MV-4-11 (cell line): ENCODE measurements at regions not wholly inside any gene's neighbourhood (a gene's known extent, or its start where the extent isn't known, plus 50 kb on each side); places are given as distances from the start of the nearest gene placed in this dataset.
A peak's percentile ranks its signal among the peaks of the same experiment; 100 is the strongest.

ENCODE experiments used
- DNase-seq: peaks from one replicate; lab custom pipeline; 2025; lab: John Stamatoyannopoulos, UW

DNA sequence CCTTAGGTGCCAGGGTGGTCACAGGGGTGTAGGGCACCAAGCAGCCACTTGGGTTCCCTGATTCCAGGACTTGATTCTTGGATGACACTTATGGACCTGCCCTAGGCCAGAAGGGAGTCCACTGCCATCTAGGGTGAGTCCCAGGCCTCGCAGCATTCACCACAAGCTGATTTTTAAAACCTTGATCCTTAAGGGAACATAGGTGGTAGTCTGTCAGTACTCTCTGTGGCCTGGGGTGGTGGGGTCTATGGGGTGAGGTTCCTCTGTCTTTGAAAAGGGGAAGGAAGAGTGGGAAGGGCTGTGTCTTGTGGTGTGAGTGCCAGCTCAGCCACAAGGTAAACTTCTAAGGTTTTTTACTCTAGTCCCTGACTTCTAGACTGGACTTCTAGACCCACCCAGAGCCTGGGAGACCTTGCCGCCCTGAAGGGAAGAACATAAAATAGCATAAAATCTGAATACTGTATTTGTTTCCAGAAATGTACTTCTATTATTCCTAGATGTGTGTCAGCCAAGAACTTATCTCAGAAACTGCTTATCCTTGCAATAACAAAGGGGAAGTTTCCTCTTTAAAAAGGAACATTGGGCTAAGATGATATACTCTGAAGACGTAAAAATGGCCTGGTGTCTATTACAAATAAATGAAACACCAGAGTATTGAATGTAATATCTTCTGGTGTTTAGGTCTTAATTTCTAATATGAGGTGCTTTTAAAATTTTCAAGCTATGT, 757.3 kb downstream of the LTN1 start:
- peak; percentile 76 for DNase-seq

- DNase-seq, result no peak
These were observed 758.4 kb downstream of the LTN1 start for GRCh38 chr21:28234326-28234725.

- no peak for DNase-seq
These were observed 759.0 kb downstream of the LTN1 start for GRCh38 chr21:28233536-28234220.

DNA sequence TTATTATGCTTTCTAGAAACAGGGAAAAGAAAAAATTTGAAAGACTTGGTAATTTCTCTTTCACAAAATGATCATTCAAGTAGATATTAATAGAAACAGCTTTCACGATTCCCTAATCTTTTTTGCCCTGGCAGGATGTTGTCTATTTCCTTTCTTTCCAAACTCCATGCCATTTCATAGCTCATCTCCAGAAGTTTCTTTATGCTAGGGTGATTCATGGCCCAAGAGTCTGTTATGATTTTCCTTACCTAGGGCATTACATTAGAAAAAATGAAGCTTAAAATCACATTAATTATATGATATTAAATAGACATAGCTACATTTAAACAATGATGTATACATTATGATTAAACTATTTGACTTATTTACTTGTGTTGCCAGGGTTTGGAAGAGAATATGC, 762.1 kb downstream of the LTN1 start:
- no peak for DNase-seq

- DNase-seq, result no peak
These were observed 762.9 kb downstream of the LTN1 start for GRCh38 chr21:28229814-28230213.

GRCh38 chr21:28228636-28228995, 764.1 kb downstream of the LTN1 start:
- DNase-seq, result no peak

GRCh38 chr21:28227881-28228635, 764.6 kb downstream of the LTN1 start:
- peak; percentile 64 for DNase-seq

DNA sequence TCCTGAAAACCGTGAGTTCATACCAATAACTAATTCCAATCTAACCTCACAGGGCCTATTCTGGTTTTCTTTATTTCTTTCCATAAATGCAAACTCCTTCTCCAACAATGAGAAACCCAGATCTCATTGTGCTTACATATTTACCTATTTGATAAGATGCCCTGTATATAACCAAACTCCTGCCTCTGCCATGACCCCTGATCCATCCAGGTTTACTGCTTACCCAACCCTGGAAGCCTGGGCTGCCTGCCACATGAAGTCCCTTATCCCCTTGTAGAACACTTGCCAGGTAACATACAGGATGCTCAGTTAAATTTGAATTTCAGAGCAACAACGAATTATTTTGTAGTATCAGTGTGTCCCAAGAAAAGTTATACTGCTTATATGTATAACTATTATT, 766.1 kb downstream of the LTN1 start:
- DNase-seq, result no peak

DNA sequence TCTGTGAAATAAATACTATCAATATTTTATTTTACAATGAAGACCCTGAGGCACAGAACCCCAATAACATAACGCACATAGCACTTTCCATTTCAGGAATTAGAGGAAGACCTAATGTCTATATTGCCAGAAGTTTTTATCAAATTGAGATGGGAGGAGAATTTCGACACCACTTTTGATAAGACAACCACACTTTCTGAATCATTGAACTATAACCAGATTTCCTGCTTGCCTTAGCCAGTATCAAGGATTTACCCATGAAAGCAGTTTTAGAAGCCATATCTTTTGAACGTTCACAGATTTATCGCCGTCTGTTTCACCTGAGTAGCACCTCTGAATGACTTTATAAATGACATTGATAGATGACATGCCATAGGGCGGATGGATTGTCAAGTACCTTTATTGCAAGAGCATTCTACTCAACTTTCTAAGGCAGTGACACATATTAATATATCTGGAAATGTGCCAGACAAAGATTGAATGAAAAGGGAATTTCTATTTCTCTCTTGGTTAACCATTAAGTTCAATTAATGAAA, 768.4 kb downstream of the LTN1 start:
- DNase-seq, result no peak

DNA sequence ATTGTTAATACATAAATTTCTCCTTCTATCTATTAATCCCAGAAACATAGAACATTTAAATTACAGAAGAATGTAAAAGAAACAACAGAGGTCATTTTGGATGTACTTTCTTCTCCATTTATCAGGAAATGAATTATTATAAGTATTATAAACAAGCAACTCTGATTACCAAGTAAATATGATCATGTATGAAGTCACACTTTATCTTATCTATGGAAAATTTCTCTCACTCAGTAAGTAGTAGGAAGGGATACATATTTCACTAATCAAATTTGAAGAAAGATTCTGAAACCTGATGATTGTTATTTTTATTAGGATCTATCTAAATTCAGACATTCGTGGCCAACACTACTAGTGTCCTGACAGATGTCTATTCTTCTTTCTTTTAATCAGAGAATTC, 770.7 kb downstream of the LTN1 start:
- DNase-seq, result no peak

DNA sequence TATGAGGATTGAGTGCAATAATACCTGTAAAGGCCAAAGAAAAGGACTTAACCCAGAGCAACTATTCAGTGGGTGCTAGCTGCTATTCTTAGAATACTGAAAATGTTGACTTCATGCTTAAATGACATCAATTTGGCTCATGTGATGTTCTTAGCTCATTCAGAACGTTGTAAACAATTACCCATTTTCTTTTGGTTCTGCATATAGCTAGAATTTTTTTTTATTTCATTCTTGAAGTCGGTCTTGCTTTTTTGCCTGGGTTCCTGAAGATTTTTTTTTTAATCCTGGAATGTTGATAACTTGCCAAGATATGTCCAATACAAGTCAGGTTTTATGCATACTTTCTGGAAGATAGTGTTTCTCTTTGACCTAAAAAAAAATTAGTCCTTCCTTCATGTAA, 772.0 kb downstream of the LTN1 start:
- DNase-seq, result no peak

- no peak for DNase-seq
These were observed 775.6 kb downstream of the LTN1 start for GRCh38 chr21:28216976-28217523.

DNA sequence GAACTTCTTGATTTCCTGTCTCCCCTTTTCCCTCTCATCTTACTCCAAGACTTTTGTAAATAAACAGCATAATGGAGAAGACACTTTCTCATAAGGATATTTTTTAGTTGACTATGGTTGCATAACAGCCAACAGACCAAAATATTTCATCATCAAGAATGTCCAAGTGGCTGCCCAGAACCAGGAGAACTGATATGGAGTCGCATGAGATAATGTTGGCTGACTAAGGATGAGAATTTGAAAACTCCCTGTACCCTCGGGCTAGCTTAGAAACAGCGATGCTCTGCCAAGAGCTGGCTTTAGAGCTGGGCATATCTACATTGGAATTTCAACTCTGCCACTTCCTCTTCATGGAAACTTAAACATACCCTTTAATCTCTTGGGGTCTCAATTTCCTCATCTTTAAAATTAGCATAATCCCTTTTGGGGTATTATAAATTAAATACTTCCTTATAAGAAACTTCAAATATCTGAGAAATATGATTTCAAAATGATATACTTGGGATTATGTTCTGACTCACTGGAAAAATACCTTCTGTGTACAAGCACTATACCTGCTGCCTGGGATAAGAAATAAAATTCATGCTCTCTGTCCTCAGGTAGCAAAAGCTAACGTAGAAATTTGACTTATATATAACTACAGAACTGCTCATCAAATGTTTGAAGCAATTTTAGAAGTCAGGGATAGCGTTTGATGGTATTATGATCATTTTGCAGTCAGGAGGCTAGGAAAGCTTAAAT, 777.3 kb downstream of the LTN1 start:
- peak; percentile 20 for DNase-seq

DNA sequence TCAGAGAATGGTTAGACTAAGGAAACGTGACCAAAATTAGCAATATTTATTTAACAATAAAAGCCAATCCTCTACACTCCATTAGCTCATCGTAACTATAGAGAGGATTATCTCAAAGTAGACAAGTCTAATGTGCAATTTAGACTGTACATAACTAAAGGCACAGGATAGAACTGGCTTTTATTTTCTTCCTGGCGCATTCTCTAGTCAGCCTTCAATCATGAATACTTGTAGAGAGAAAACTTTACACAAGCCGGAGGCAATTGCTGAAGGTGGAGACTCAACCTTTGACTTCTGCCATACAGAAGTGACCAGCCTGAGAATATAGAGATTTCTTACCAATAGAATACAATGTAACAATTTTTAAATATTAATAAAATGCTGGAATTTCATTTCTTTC, 777.9 kb downstream of the LTN1 start:
- no peak for DNase-seq

GRCh38 chr21:28213261-28213660, 779.4 kb downstream of the LTN1 start:
- no peak for DNase-seq

DNA sequence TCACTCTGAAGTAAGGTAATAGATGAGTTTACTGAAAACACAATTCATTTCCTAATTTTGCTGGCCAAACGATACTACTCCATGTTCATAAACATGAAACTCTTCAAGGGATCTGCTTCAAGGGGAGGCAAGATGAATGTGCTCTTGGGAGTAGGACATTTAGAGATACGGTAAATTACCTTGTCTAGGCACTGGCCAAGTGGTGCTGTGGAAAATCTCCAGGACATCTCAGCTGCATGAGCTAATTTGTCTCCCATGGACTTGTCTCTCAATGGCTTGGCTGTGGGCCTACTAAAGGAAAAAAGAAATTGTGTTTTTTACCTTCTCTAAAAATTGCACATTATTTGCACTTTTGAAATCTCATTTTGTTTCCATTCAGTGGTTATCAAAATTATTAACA, 780.6 kb downstream of the LTN1 start:
- DNase-seq, result no peak

DNA sequence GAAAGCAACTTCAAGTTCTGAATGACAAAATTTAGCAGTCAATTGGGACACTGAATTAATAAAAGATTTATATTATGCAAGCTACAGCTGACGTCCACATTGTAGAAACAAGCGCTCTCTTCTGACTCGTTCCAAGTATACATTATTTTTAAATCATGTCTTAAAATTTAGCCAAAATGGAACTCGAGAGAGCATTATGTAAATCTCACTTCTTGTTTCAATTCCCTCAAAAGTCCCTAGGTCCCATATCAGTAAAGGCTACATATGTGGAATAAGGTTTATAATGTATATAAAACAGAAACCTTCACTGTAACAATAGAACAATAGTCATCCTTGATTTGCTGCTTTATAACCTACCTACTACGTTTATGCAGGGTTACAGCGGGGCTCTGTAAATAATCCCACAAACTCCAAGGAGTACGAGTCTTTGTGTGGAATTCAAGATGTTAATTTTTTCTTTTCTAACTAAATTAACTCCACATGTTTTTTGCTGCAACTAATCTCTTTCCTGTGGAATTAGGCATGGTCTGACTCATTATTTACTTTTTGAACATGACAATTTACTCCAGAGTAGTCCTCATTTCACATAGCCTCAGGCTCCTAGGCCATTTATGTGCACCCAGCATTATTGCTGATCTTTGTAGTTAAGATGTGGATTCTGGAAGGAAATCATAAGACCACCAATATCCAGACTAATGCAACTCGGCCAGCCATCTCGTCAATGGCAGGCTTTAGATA, 785.1 kb downstream of the LTN1 start:
- DNase-seq, result peak; percentile 71

DNA sequence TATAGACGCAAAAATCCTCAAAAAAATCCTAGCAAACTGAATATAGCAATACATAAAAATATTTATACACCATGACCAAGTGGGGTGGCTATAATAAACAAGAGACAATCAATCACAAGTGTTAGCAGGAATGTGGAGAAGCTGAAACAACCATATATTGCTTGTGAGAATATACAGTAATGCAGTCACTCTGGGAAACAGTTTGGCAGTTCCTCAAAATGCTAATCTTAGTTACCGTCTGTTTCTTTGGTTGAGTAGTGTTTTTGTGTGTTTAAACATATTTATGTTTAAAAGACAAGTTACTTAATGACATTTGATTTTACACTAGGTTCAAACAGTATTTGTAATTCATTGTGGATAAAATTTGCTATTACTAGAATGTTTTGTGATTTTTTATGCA, 792.0 kb downstream of the LTN1 start:
- peak; percentile 64 for DNase-seq

- DNase-seq, result no peak
These were observed 795.7 kb downstream of the LTN1 start for GRCh38 chr21:28196981-28197380.

DNA sequence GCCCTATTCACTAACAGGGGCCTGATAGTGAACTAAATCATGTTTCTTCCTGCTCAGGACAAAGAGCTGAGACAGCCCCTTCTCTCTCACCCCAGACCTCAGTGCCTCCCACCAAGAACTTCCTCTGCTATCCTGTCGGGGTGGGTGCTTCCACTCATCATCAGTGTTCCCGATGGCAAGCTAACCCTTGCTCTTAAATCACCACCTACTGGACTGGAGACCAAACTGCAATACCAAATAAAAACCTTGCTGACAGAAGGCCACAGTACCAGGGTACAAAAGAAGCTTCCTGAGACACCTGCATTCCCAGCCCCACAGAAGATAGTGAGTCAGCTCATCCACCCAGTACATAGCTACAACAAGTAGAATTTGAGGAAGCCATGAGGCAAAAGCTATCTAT, 799.5 kb downstream of the LTN1 start:
- DNase-seq, result no peak

GRCh38 chr21:28186604-28187003, 806.1 kb downstream of the LTN1 start:
- no peak for DNase-seq
